CD4-positive, alpha-beta T cell (primary cell): ENCODE measurements at regions not wholly inside any gene's neighbourhood (a gene's known extent, or its start where the extent isn't known, plus 50 kb on each side); places are given as distances from the start of the nearest gene placed in this dataset.
"Not testable (repeated sequence)": the region's sequence is repeated elsewhere in the genome, so short reads cannot be mapped to it uniquely, and the experiment has no call there.

ENCODE experiments used
- ATAC-seq: fragments of 200-7000 bp; cut with Tn5 transposase; one replicate; pipeline ENCODE4 v1.10.0; 2022; ENCODE audit warnings: mild to moderate bottlenecking; ENCODE audit not compliant: poor library complexity
- CTCF ChIA-PET: fragments of 350-600 bp; sonication (Branson Sonifier 250); formaldehyde crosslinking; loops from one replicate; lab custom pipeline; 2021; ENCODE audit warnings: antibody characterized with exemption, inconsistent platforms; lab: Charles Lee
- POLR2A ChIA-PET: fragments of 350-600 bp; sonication (Branson Sonifier 250); formaldehyde crosslinking; loops from one replicate; lab custom pipeline; 2021; ENCODE audit warnings: antibody characterized with exemption, inconsistent platforms; lab: Charles Lee
- DNase-seq, 14 experiments: peaks; one replicate each; pipeline ENCODE4 v3.0.0-alpha.2; 2013 to 2020; ENCODE audit warnings: mixed read lengths in 2 of 14
- H3K27ac ChIP-seq, 2 donors: one replicate each; pipeline versions ENCODE4 v1.5.1 to v1.7.0; 2013; ENCODE audit warnings: low read length in 2 of 2, low read depth in 1 of 2, mild to moderate bottlenecking in 1 of 2
- H3K27me3 ChIP-seq, 2 experiments: 1 replicate in 1 of 2; 2 replicates in 1 of 2; pipeline versions ENCODE4 v1.6.1 to v1.7.0; 2013; ENCODE audit warnings: low read length in 2 of 2, control low read depth in 1 of 2, mild to moderate bottlenecking in 1 of 2, moderate library complexity in 1 of 2; ENCODE audit not compliant: insufficient read depth in 2 of 2, control insufficient read depth in 1 of 2
- H3K36me3 ChIP-seq: one replicate; pipeline ENCODE4 v1.6.1; 2013; ENCODE audit warnings: low read length, control low read depth; ENCODE audit not compliant: insufficient read depth
- H3K4me1 ChIP-seq: one replicate; pipeline ENCODE4 v1.6.1; 2013; ENCODE audit warnings: low read length, control low read depth; ENCODE audit not compliant: insufficient read depth
- H3K4me3 ChIP-seq: one replicate; pipeline ENCODE4 v1.5.1; 2013; ENCODE audit warnings: mild to moderate bottlenecking, low read length, moderate library complexity
- H3K9me3 ChIP-seq, 2 experiments: 1 replicate in 1 of 2; 2 replicates in 1 of 2; pipeline versions ENCODE4 v1.6.1 to v1.7.0; 2013; ENCODE audit warnings: low read length in 2 of 2, mild to moderate bottlenecking in 2 of 2, control low read depth in 1 of 2, moderate library complexity in 1 of 2; ENCODE audit not compliant: control insufficient read depth in 1 of 2, insufficient read depth in 1 of 2
- H3K27ac Mint-ChIP-seq: one replicate; pipeline ENCODE4 v1.8.0; 2020; ENCODE audit warnings: mixed read lengths
- H3K27me3 Mint-ChIP-seq: one replicate; pipeline ENCODE4 v1.8.0; 2021; ENCODE audit warnings: mixed read lengths
- H3K36me3 Mint-ChIP-seq: one replicate; pipeline ENCODE4 v1.8.0; 2021; ENCODE audit warnings: low read depth, mixed read lengths
- H3K4me1 Mint-ChIP-seq: one replicate; pipeline ENCODE4 v1.8.0; 2021; ENCODE audit warnings: low read depth, mixed read lengths
- H3K4me3 Mint-ChIP-seq: one replicate; pipeline ENCODE4 v1.8.0; 2020; ENCODE audit warnings: mild to moderate bottlenecking, mixed read lengths
- H3K9me3 Mint-ChIP-seq: one replicate; pipeline ENCODE4 v1.8.0; 2020; ENCODE audit warnings: mixed read lengths
- intact Hi-C, 2 experiments: fragments of 100-400 bp; cut with DNase I in 1 of 2; cut with micrococcal nuclease in 1 of 2; formaldehyde crosslinking; loops; one replicate each; pipeline versions ENCODE4 v1.15.1 to v1.9.0; 2023 to 2025; cut with DNase I, micrococcal nuclease

- intact Hi-C loops, DNase-seq: not testable (repeated sequence)
Observed at GRCh38 chr9:62816331-62816730, 1626.5 kb downstream of the SPATA31A7 start.

GRCh38 chr9:62817214-62817613, 1627.4 kb downstream of the SPATA31A7 start:
- peaks cover 54% of the 10 kb centered on the region for H3K27me3 Mint-ChIP-seq
- intact Hi-C loops, DNase-seq, H3K4me3 ChIP-seq, H3K36me3 ChIP-seq, H3K27ac ChIP-seq, H3K27me3 ChIP-seq, CTCF ChIA-PET, H3K27ac Mint-ChIP-seq, ATAC-seq, H3K4me1 ChIP-seq, H3K9me3 ChIP-seq, H3K9me3 Mint-ChIP-seq, POLR2A ChIA-PET, H3K4me3 Mint-ChIP-seq, H3K4me1 Mint-ChIP-seq, H3K36me3 Mint-ChIP-seq: not testable (repeated sequence)

More at GRCh38 chr9:62816331-62816730, 1626.5 kb downstream of the SPATA31A7 start:
- H3K36me3 Mint-ChIP-seq, H3K4me3 ChIP-seq, CTCF ChIA-PET, H3K27me3 ChIP-seq, POLR2A ChIA-PET, H3K27ac Mint-ChIP-seq, H3K4me1 Mint-ChIP-seq, H3K9me3 Mint-ChIP-seq, H3K27ac ChIP-seq, H3K4me1 ChIP-seq, H3K4me3 Mint-ChIP-seq, H3K9me3 ChIP-seq, ATAC-seq, H3K36me3 ChIP-seq: not testable (repeated sequence)
- peaks cover 54% of the 10 kb centered on the region for H3K27me3 Mint-ChIP-seq

- H3K27ac Mint-ChIP-seq: not testable (repeated sequence)
Observed at GRCh38 chr9:62822185-62822584, 1632.3 kb downstream of the SPATA31A7 start.

GRCh38 chr9:62827957-62828907, 1638.4 kb downstream of the SPATA31A7 start:
- H3K9me3 Mint-ChIP-seq, H3K36me3 ChIP-seq, H3K4me1 Mint-ChIP-seq, DNase-seq, H3K4me1 ChIP-seq, CTCF ChIA-PET, H3K4me3 Mint-ChIP-seq, H3K27ac ChIP-seq, H3K36me3 Mint-ChIP-seq, H3K9me3 ChIP-seq, H3K4me3 ChIP-seq, H3K27me3 ChIP-seq, POLR2A ChIA-PET, intact Hi-C loops, H3K27ac Mint-ChIP-seq, ATAC-seq: not testable (repeated sequence)
- H3K27me3 Mint-ChIP-seq: peaks cover 23% of the 10 kb centered on the region

More at GRCh38 chr9:62822185-62822584, 1632.3 kb downstream of the SPATA31A7 start:
- H3K9me3 ChIP-seq, H3K27me3 ChIP-seq, CTCF ChIA-PET, H3K4me3 Mint-ChIP-seq, H3K4me1 ChIP-seq, intact Hi-C loops, H3K9me3 Mint-ChIP-seq, H3K4me3 ChIP-seq, DNase-seq, H3K36me3 ChIP-seq, ATAC-seq, H3K27ac ChIP-seq, H3K4me1 Mint-ChIP-seq, POLR2A ChIA-PET, H3K36me3 Mint-ChIP-seq: not testable (repeated sequence)
- peaks cover 29% of the 10 kb centered on the region for H3K27me3 Mint-ChIP-seq

- H3K27ac Mint-ChIP-seq, DNase-seq: not testable (repeated sequence)
Observed at GRCh38 chr9:62830829-62831459, 1641.1 kb downstream of the SPATA31A7 start.

GRCh38 chr9:62833323-62834200, 1643.7 kb downstream of the SPATA31A7 start:
- DNase-seq, ATAC-seq, H3K4me1 ChIP-seq, H3K4me1 Mint-ChIP-seq, H3K9me3 Mint-ChIP-seq, H3K27me3 ChIP-seq, H3K27ac Mint-ChIP-seq, H3K36me3 Mint-ChIP-seq, H3K4me3 Mint-ChIP-seq, H3K36me3 ChIP-seq, H3K4me3 ChIP-seq, intact Hi-C loops, CTCF ChIA-PET, H3K27ac ChIP-seq, POLR2A ChIA-PET: not testable (repeated sequence)
- peaks cover 0 to 14% of the 10 kb centered on the region in 2 experiments for H3K9me3 ChIP-seq
- H3K27me3 Mint-ChIP-seq: peaks cover 22% of the 10 kb centered on the region

More at GRCh38 chr9:62830829-62831459, 1641.1 kb downstream of the SPATA31A7 start:
- peaks cover 0 to 14% of the 10 kb centered on the region in 2 experiments for H3K9me3 ChIP-seq
- H3K4me3 ChIP-seq, H3K36me3 ChIP-seq, H3K4me1 ChIP-seq, POLR2A ChIA-PET, ATAC-seq, H3K9me3 Mint-ChIP-seq, intact Hi-C loops, H3K4me1 Mint-ChIP-seq, H3K27ac ChIP-seq, H3K4me3 Mint-ChIP-seq, CTCF ChIA-PET, H3K36me3 Mint-ChIP-seq: not testable (repeated sequence)
- H3K27me3 Mint-ChIP-seq: peaks cover 22% of the 10 kb centered on the region
- H3K27me3 ChIP-seq: peaks cover 0 to 12% of the 10 kb centered on the region in 2 experiments
